Pulmonary artery endothelial cell (primary cell): ENCODE measurements at regions not wholly inside any gene's neighbourhood (a gene's known extent, or its start where the extent isn't known, plus 50 kb on each side); places are given as distances from the start of the nearest gene placed in this dataset.
"Not testable (repeated sequence)": the region's sequence is repeated elsewhere in the genome, so short reads cannot be mapped to it uniquely, and the experiment has no call there.

Experiments
- DNase-seq: peaks from one replicate; pipeline ENCODE4 v3.0.0-alpha.2; 2011; ENCODE audit warnings: low read depth, low spot score

GRCh38 chr2:205865905-205866441 lies 183.7 kb downstream of the NRP2 start:
- DNase-seq, result no peak

GRCh38 chr2:205865056-205865455 lies 182.8 kb downstream of the NRP2 start:
- no peak for DNase-seq

- DNase-seq, result no peak
Observed at GRCh38 chr2:205864491-205864890, 182.2 kb downstream of the NRP2 start.

GRCh38 chr2:205862761-205863160 lies 180.5 kb downstream of the NRP2 start:
- not testable (repeated sequence) for DNase-seq

GRCh38 chr2:205860885-205861284 lies 178.6 kb downstream of the NRP2 start:
- no peak for DNase-seq

GRCh38 chr2:205860181-205860580 lies 177.9 kb downstream of the NRP2 start:
- DNase-seq, result no peak

GRCh38 chr2:205858881-205859441 lies 176.7 kb downstream of the NRP2 start:
- DNase-seq, result no peak

GRCh38 chr2:205858275-205858674 lies 176.0 kb downstream of the NRP2 start:
- DNase-seq, result no peak

- no peak for DNase-seq
Observed at GRCh38 chr2:205857520-205858237, 175.4 kb downstream of the NRP2 start.

- no peak for DNase-seq
Observed at GRCh38 chr2:205852457-205852856, 170.2 kb downstream of the NRP2 start.

GRCh38 chr2:205850611-205851010 lies 168.3 kb downstream of the NRP2 start:
- no peak for DNase-seq

- DNase-seq, result no peak
Observed at GRCh38 chr2:205850132-205850531, 167.8 kb downstream of the NRP2 start.

- no peak for DNase-seq
Observed at GRCh38 chr2:205849136-205849535, 166.8 kb downstream of the NRP2 start.

- DNase-seq, result no peak
Observed at GRCh38 chr2:205848601-205849000, 166.3 kb downstream of the NRP2 start.
